HG02970 (cell line): ENCODE measurements at regions not wholly inside any gene's neighbourhood (a gene's known extent, or its start where the extent isn't known, plus 50 kb on each side); places are given as distances from the start of the nearest gene placed in this dataset.
"Not testable (repeated sequence)": the region's sequence is repeated elsewhere in the genome, so short reads cannot be mapped to it uniquely, and the experiment has no call there.

Experiments
- ATAC-seq: cut with Tn5 transposase; IDR thresholded peaks from one replicate; pipeline ENCODE4 v1.9.1; 2021; ENCODE audit warnings: mild to moderate bottlenecking, moderate library complexity, moderate number of reproducible peaks; ENCODE audit not compliant: unreplicated experiment, low FRiP score

- ATAC-seq: no peak
These were observed 395.3 kb downstream of the MAFB start for GRCh38 chr20:40293740-40294139.

GRCh38 chr20:40291493-40292135 is 397.4 kb downstream of the MAFB start:
- no peak for ATAC-seq

GRCh38 chr20:40287683-40288082 is 401.4 kb downstream of the MAFB start:
- ATAC-seq: no peak

- ATAC-seq: no peak
These were observed 402.0 kb downstream of the MAFB start for GRCh38 chr20:40286975-40287531.

GRCh38 chr20:40284611-40285010 is 404.4 kb downstream of the MAFB start:
- no peak for ATAC-seq

- no peak for ATAC-seq
These were observed 405.3 kb downstream of the MAFB start for GRCh38 chr20:40283689-40284088.

GRCh38 chr20:40282941-40283340 is 406.1 kb downstream of the MAFB start:
- no peak for ATAC-seq

GRCh38 chr20:40282541-40282940 is 406.5 kb downstream of the MAFB start:
- no peak for ATAC-seq

- no peak for ATAC-seq
These were observed 408.4 kb downstream of the MAFB start for GRCh38 chr20:40280616-40281015.

GRCh38 chr20:40279390-40279789 is 409.6 kb downstream of the MAFB start:
- ATAC-seq: no peak

GRCh38 chr20:40278673-40279072 is 410.4 kb downstream of the MAFB start:
- no peak for ATAC-seq

GRCh38 chr20:40276301-40276700 is 412.7 kb downstream of the MAFB start:
- no peak for ATAC-seq

GRCh38 chr20:40275738-40276137 is 413.3 kb downstream of the MAFB start:
- no peak for ATAC-seq

- no peak for ATAC-seq
These were observed 414.0 kb downstream of the MAFB start for GRCh38 chr20:40274912-40275533.

GRCh38 chr20:40269274-40269673 is 419.8 kb downstream of the MAFB start:
- not testable (repeated sequence) for ATAC-seq

GRCh38 chr20:40268321-40269075 is 420.5 kb downstream of the MAFB start:
- no peak for ATAC-seq

- ATAC-seq: no peak
These were observed 423.1 kb downstream of the MAFB start for GRCh38 chr20:40265825-40266533.

GRCh38 chr20:40262219-40262618 is 426.8 kb downstream of the MAFB start:
- ATAC-seq: no peak

GRCh38 chr20:40258931-40259330 is 430.1 kb downstream of the MAFB start:
- no peak for ATAC-seq

GRCh38 chr20:40257763-40258162 is 431.3 kb downstream of the MAFB start:
- no peak for ATAC-seq

- no peak for ATAC-seq
These were observed 433.7 kb downstream of the MAFB start for GRCh38 chr20:40255365-40255764.
